GM18508 (cell line): ENCODE measurements at regions not wholly inside any gene's neighbourhood (a gene's known extent, or its start where the extent isn't known, plus 50 kb on each side); places are given as distances from the start of the nearest gene placed in this dataset.

ENCODE experiments used
- ATAC-seq: cut with Tn5 transposase; IDR thresholded peaks from one replicate; pipeline ENCODE4 v1.9.1; 2021; ENCODE audit warnings: moderate number of reproducible peaks; ENCODE audit not compliant: insufficient read depth, unreplicated experiment

DNA sequence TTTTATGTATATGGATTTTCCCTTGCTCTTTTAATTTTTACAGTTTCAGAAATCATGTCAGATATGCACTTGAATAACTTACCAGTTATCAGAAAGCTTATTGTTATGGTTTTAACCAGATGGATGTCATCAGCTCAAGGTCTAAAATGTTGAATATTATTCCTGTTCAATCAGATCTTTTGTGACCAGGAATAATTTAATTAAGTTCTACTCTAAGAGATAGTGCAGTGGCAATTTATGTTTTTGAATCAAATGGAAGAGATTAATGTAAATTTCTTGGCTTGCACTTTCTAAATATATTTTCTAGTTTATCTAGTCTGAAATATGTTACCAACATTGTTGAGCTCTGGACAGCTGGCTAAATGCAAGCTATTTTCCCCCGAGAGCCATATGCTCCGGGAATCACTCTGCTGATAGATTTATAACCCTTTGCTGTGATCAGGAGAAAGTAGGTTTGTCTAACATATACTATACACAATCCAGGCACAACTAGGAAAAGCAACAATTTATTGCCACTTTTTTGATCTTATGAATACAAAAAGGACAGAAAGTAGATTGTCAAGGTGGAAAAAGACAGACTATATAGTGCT lies 76.8 kb upstream of the CD96 start:
- ATAC-seq = no peak

- no peak for ATAC-seq
Measured at GRCh38 chr3:111470032-111470431, 72.0 kb upstream of the CD96 start.

DNA sequence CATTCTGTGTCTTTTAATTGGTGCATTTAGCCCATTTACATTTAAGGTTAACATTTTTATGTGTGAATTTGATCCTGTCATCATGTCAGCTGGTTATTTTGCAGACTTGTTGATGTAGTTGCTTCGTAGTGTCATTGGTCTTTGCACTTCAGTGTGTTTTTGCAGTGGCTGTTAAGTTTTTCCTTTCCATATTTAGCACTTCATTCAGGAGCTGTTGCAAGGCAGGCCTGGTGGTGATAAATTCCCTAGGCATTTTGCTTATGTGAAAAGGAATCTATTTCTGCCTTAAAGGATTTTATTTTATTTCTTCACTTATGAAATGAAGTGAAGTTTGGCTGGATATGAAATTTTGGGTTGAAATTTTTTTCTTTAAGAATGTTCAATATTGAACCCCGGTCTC lies 70.2 kb upstream of the CD96 start:
- ATAC-seq = no peak

DNA sequence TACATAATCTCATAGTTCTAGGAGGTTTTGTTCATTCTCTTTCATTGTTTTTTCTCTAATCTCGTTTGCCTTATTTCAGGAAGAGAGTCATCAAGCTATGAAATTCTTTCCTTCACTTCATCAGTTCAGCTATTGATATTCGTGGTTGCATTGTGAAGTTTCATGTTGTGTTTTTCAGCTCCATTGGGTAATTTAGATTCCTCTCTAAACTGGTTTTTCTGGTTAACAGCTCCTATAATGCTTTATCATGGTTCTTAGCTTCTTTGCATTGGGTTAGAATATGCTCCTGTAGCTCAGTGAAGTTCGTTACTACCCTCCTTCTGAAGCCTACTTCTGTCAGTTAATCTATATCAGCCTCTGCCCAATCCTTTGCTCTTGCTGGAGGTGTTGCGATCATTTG lies 69.4 kb upstream of the CD96 start:
- no peak for ATAC-seq

- ATAC-seq = no peak
Measured at GRCh38 chr3:111473550-111473949, 68.4 kb upstream of the CD96 start.

GRCh38 chr3:111476701-111477100 lies 65.3 kb upstream of the CD96 start:
- no peak for ATAC-seq

DNA sequence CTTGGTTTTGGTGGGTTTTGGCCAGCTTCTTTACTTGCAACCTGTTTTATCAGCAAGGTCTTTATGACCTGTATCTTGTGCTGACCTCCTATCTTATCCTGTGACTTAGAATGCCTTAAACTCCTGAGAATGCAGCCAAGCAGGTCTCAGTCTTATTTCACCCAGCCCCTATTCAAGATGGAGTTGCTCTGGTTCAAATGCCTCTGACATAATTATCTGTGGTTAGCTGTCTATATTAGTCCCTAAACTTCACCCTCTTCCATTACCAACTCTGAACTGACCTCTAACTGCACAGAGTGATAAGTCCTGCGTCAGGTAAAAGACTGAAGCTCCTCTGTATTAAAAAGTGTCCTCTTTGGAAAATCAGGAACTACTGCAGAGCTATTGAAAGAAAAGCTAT lies 61.9 kb upstream of the CD96 start:
- ATAC-seq = no peak

DNA sequence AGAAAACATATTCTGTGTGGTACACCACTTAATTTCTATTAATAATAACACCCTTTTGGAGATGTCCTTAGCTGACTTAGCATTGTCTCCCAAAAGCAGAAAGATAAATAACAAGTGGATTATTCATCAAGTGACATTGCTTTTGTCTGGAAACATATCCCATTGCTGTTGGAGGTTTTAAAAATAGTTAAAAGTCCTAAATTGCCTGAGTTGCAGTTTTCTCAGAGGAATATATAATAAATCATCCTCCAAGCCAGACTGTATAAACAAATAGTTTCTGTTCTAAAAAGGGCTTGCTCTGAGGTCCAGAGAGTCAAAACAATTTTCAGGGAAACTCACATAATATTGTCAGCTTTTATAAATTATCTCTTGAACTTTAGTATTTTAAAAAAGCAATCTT lies 60.4 kb upstream of the CD96 start:
- ATAC-seq = no peak

GRCh38 chr3:111482574-111482973 lies 59.4 kb upstream of the CD96 start:
- no peak for ATAC-seq

DNA sequence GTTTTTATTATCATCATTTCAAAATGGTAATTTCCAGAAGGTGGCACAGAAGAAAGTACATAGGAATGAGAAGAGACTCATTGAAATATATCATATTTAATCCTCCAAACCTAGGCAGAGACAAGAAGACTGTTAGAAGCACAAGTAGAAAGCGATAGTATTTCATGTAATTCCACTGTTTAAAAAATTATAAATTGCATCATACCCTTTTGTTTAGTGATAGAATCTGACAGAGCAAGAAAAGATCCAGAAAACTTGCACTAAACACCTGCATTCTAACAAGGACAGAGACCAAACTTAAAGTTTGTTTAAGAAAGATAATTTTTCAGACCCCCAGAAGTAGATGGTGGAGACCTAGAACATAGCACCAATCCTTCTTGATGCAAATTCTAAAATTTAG lies 56.9 kb upstream of the CD96 start:
- ATAC-seq = no peak
